ENCODE measurements at regions not wholly inside any gene's neighbourhood (a gene's known extent, or its start where the extent isn't known, plus 50 kb on each side); places are given as distances from the start of the nearest gene placed in this dataset.
A peak's percentile ranks its signal among the peaks of the same experiment; 100 is the strongest.
"Not testable (repeated sequence)": the region's sequence is repeated elsewhere in the genome, so short reads cannot be mapped to it uniquely, and the experiment has no call there.

- DNase-seq (ENCODE audit: low spot score), result no peak
Measured at GRCh38 chr18:49694402-49694801, 118.9 kb downstream of the ACAA2 start.

GRCh38 chr18:49693717-49694005 is 119.7 kb downstream of the ACAA2 start:
- DNase-seq (ENCODE audit: low spot score), result no peak

- DNase-seq (ENCODE audit: low spot score), result no peak
Measured at GRCh38 chr18:49692906-49693716, 120.2 kb downstream of the ACAA2 start.

GRCh38 chr18:49691177-49691608 is 122.1 kb downstream of the ACAA2 start:
- peak; percentile 72 for DNase-seq (ENCODE audit: low spot score)

GRCh38 chr18:49690312-49690711 is 123.0 kb downstream of the ACAA2 start:
- DNase-seq (ENCODE audit: low spot score), result peak; percentile 74

GRCh38 chr18:49685231-49685942 is 123.5 kb downstream of the LIPG start:
- DNase-seq (ENCODE audit: low spot score), result no peak

- not testable (repeated sequence) for DNase-seq (ENCODE audit: low spot score)
Measured at GRCh38 chr18:49682803-49683190, 120.9 kb downstream of the LIPG start.

- no peak for DNase-seq (ENCODE audit: low spot score)
Measured at GRCh38 chr18:49682173-49682802, 120.4 kb downstream of the LIPG start.

GRCh38 chr18:49681387-49681786 is 119.5 kb downstream of the LIPG start:
- DNase-seq (ENCODE audit: low spot score), result no peak

GRCh38 chr18:49678440-49678839 is 116.6 kb downstream of the LIPG start:
- no peak for DNase-seq (ENCODE audit: low spot score)

- DNase-seq (ENCODE audit: low spot score), result no peak
Measured at GRCh38 chr18:49677762-49678413, 116.0 kb downstream of the LIPG start.

- DNase-seq (ENCODE audit: low spot score), result no peak
Measured at GRCh38 chr18:49677081-49677480, 115.2 kb downstream of the LIPG start.

- no peak for DNase-seq (ENCODE audit: low spot score)
Measured at GRCh38 chr18:49673281-49673680, 111.4 kb downstream of the LIPG start.

- DNase-seq (ENCODE audit: low spot score), result no peak
Measured at GRCh38 chr18:49672853-49673252, 111.0 kb downstream of the LIPG start.

GRCh38 chr18:49669403-49669802 is 107.5 kb downstream of the LIPG start:
- DNase-seq (ENCODE audit: low spot score), result no peak

- DNase-seq (ENCODE audit: low spot score), result no peak
Measured at GRCh38 chr18:49668574-49669275, 106.9 kb downstream of the LIPG start.

GRCh38 chr18:49667462-49667861 is 105.6 kb downstream of the LIPG start:
- DNase-seq (ENCODE audit: low spot score), result no peak

GRCh38 chr18:49666045-49666775 is 104.4 kb downstream of the LIPG start:
- peak; percentile 1 for DNase-seq (ENCODE audit: low spot score)

GRCh38 chr18:49663899-49664890 is 102.3 kb downstream of the LIPG start:
- no peak for DNase-seq (ENCODE audit: low spot score)

GRCh38 chr18:49662506-49662905 is 100.6 kb downstream of the LIPG start:
- DNase-seq (ENCODE audit: low spot score), result no peak

Data from RKO (cell line).